H1 (cell line): ENCODE measurements at regions not wholly inside any gene's neighbourhood (a gene's known extent, or its start where the extent isn't known, plus 50 kb on each side); places are given as distances from the start of the nearest gene placed in this dataset.

Experiments used
- CTCF ChIA-PET: fragments of 300-600 bp; sonication (Branson Sonifier 250); formaldehyde crosslinking; loops from one replicate; lab custom pipeline; 2021; ENCODE audit not compliant: partially characterized antibody; lab: Charles Lee
- POLR2A ChIA-PET: fragments of 300-600 bp; sonication (Branson Sonifier 250); formaldehyde crosslinking; loops from one replicate; lab custom pipeline; 2021; ENCODE audit warnings: inconsistent platforms; ENCODE audit not compliant: partially characterized antibody; lab: Charles Lee
- DNase-seq, 2 experiments: peaks; one replicate each; pipeline versions ENCODE4 v3.0.0 to v3.0.0-alpha.2; 2010 to 2022; ENCODE audit warnings: low spot score in 2 of 2, low read depth in 1 of 2, mixed read lengths in 1 of 2
- FAIRE-seq: peaks from 2 replicates; lab custom pipeline; 2011; peaks lifted over from hg19 to GRCh38; lab: Jason Lieb, UNC
- H2AFZ ChIP-seq: 2 replicates; pipeline ENCODE4 v1.8.1; 2012; ENCODE audit warnings: low read length, inconsistent platforms
- H2AK5ac ChIP-seq: 2 replicates; pipeline ENCODE4 v1.6.1; 2013; ENCODE audit warnings: low read depth, low read length
- H2BK120ac ChIP-seq: replicated peaks from 2 replicates; pipeline ENCODE3; 2013; ENCODE audit warnings: low read depth, low read length, inconsistent platforms
- H2BK12ac ChIP-seq: 2 replicates; pipeline ENCODE4 v1.6.1; 2013; ENCODE audit warnings: low read depth, low read length
- H2BK15ac ChIP-seq: 2 replicates; pipeline ENCODE4 v1.6.1; 2013; ENCODE audit warnings: low read length
- H2BK20ac ChIP-seq: 2 replicates; pipeline ENCODE4 v1.6.1; 2013; ENCODE audit warnings: low read length
- H2BK5ac ChIP-seq: 2 replicates; pipeline ENCODE4 v1.6.1; 2013; ENCODE audit warnings: low read depth, low read length
- H3K14ac ChIP-seq: 2 replicates; pipeline ENCODE4 v1.6.1; 2013; ENCODE audit warnings: inconsistent platforms; ENCODE audit not compliant: insufficient read length
- H3K18ac ChIP-seq: 2 replicates; pipeline ENCODE4 v1.6.1; 2013; ENCODE audit warnings: low read length; ENCODE audit errors: extremely low read depth
- H3K23ac ChIP-seq: 2 replicates; pipeline ENCODE4 v1.6.1; 2013; ENCODE audit warnings: inconsistent platforms; ENCODE audit not compliant: insufficient read length
- H3K23me2 ChIP-seq: 2 replicates; pipeline ENCODE4 v1.6.1; 2013; ENCODE audit warnings: low read depth, low read length
- H3K27ac ChIP-seq: 2 replicates; pipeline ENCODE4 v1.6.1; 2011; ENCODE audit warnings: low read depth, low read length, inconsistent platforms
- H3K27me3 ChIP-seq, 4 experiments: replicated peaks in 1 of 4; 1 replicate in 1 of 4; 2 replicates in 3 of 4; pipeline versions ENCODE4 v1.6.1 to v1.8.1; 2011 to 2013; ENCODE audit warnings: low read length in 3 of 4, mild to moderate bottlenecking in 3 of 4, inconsistent platforms in 2 of 4, mixed read lengths in 2 of 4, moderate library complexity in 1 of 4; ENCODE audit not compliant: control insufficient read depth in 3 of 4, insufficient read depth in 3 of 4; ENCODE audit errors: extremely low read depth in 1 of 4
- H3K36me3 ChIP-seq, 4 experiments: 2 replicates each; pipeline versions ENCODE4 v1.6.1 to v1.8.1; 2011 to 2013; ENCODE audit warnings: mild to moderate bottlenecking in 4 of 4, low read length in 3 of 4, moderate library complexity in 2 of 4, control low read depth in 1 of 4, inconsistent platforms in 1 of 4; ENCODE audit not compliant: insufficient read depth in 4 of 4, control insufficient read depth in 2 of 4
- H3K4ac ChIP-seq: replicated peaks from 2 replicates; pipeline ENCODE3; 2013; ENCODE audit warnings: low read length, low read depth, mixed read lengths, inconsistent platforms; ENCODE audit not compliant: insufficient read length
- H3K4me1 ChIP-seq, 4 experiments: replicated peaks in 1 of 4; 1 replicate in 1 of 4; 2 replicates in 3 of 4; pipeline versions ENCODE4 v1.6.1 to v1.8.1; 2011 to 2013; ENCODE audit warnings: low read length in 3 of 4, inconsistent platforms in 2 of 4, mixed read lengths in 1 of 4; ENCODE audit not compliant: insufficient read depth in 4 of 4, control insufficient read depth in 3 of 4
- H3K4me2 ChIP-seq, 2 experiments: 2 replicates each; pipeline versions ENCODE4 v1.6.1 to v1.8.1; 2011 to 2013; ENCODE audit warnings: low read depth in 2 of 2, low read length in 2 of 2, control low read depth in 1 of 2, inconsistent platforms in 1 of 2, mild to moderate bottlenecking in 1 of 2; ENCODE audit not compliant: insufficient read depth in 1 of 2
- H3K4me3 ChIP-seq, 4 experiments: fragments of 200-600, 300-600 bp in 1 of 4; sonication (generic), shearing (Covaris generic), sonication (Bioruptor Twin) in 1 of 4; 2 replicates each; pipeline versions ENCODE4 v1.5.1 to v1.8.1; 2011 to 2016; ENCODE audit warnings: low read length in 4 of 4, low read depth in 3 of 4, control low read depth in 2 of 4, inconsistent platforms in 2 of 4, mild to moderate bottlenecking in 2 of 4, mixed read lengths in 1 of 4, moderate library complexity in 1 of 4; ENCODE audit not compliant: insufficient read depth in 2 of 4; ENCODE audit errors: extremely low read depth in 1 of 4
- H3K56ac ChIP-seq: replicated peaks from 2 replicates; pipeline ENCODE3; 2013; ENCODE audit warnings: low read depth, mild to moderate bottlenecking, mixed read lengths, low read length, inconsistent platforms; ENCODE audit not compliant: insufficient read length
- H3K79me1 ChIP-seq: 2 replicates; pipeline ENCODE4 v1.6.1; 2013; ENCODE audit warnings: low read depth, low read length, control low read depth
- H3K79me2 ChIP-seq, 2 experiments: 2 replicates each; pipeline versions ENCODE4 v1.6.1 to v1.8.1; 2012 to 2013; ENCODE audit warnings: low read length in 2 of 2, mild to moderate bottlenecking in 2 of 2, inconsistent platforms in 1 of 2; ENCODE audit not compliant: insufficient read depth in 2 of 2, control insufficient read depth in 1 of 2
- H3K9ac ChIP-seq, 4 experiments: replicated peaks in 1 of 4; 1 replicate in 1 of 4; 2 replicates in 3 of 4; pipeline versions ENCODE4 v1.6.1 to v1.8.1; 2011 to 2013; ENCODE audit warnings: low read depth in 3 of 4, low read length in 3 of 4, control low read depth in 2 of 4, mild to moderate bottlenecking in 2 of 4, moderate library complexity in 2 of 4, inconsistent platforms in 1 of 4; ENCODE audit errors: extremely low read depth in 1 of 4
- H3K9me3 ChIP-seq, 2 experiments: 2 replicates each; pipeline versions ENCODE4 v1.6.1 to v1.8.1; 2012 to 2013; ENCODE audit warnings: mild to moderate bottlenecking in 2 of 2, moderate library complexity in 2 of 2, control low read depth in 1 of 2, inconsistent platforms in 1 of 2, low read depth in 1 of 2, low read length in 1 of 2, mixed read lengths in 1 of 2; ENCODE audit not compliant: insufficient read depth in 2 of 2
- H4K20me1 ChIP-seq, 2 experiments: replicated peaks in 1 of 2; 2 replicates each; pipeline versions ENCODE3 to v1.8.1; 2011 to 2013; ENCODE audit warnings: inconsistent platforms in 2 of 2, low read length in 2 of 2, mild to moderate bottlenecking in 1 of 2; ENCODE audit not compliant: insufficient read depth in 2 of 2, control insufficient read depth in 1 of 2
- H4K5ac ChIP-seq: 2 replicates; pipeline ENCODE4 v1.6.1; 2013; ENCODE audit warnings: low read length, low read depth, mixed read lengths, inconsistent platforms; ENCODE audit not compliant: insufficient read length
- H4K8ac ChIP-seq: 2 replicates; pipeline ENCODE4 v1.8.0; 2013; ENCODE audit warnings: mild to moderate bottlenecking, moderate library complexity, low read length, inconsistent platforms; ENCODE audit not compliant: insufficient read depth; ENCODE audit errors: extremely low read depth
- H4K91ac ChIP-seq: replicated peaks from 2 replicates; pipeline ENCODE3; 2013; ENCODE audit warnings: low read length, mixed read lengths, inconsistent platforms; ENCODE audit not compliant: insufficient read length
- BCL11A ChIP-seq, 2 experiments: IDR thresholded peaks; one replicate each; pipeline ENCODE4 v1.6.1; 2011; ENCODE audit warnings: low read depth in 2 of 2, low read length in 2 of 2, mild to moderate bottlenecking in 2 of 2
- EZH2 ChIP-seq: fragments of 200-600 bp; sonication (generic); IDR thresholded peaks from 2 replicates; pipeline ENCODE4 v1.7.1; 2012; ENCODE audit warnings: low read depth, mild to moderate bottlenecking, moderate library complexity, low read length, inconsistent platforms; ENCODE audit not compliant: severe bottlenecking
- HDAC6 ChIP-seq: IDR thresholded peaks from one replicate; pipeline ENCODE4 v1.7.1; 2012; ENCODE audit warnings: low read depth, mild to moderate bottlenecking, inconsistent platforms, low read length, moderate library complexity
- POLR2A ChIP-seq, 2 experiments: IDR thresholded peaks; 1 replicate in 1 of 2; 2 replicates in 1 of 2; pipeline ENCODE4 v1.6.1; 2011; ENCODE audit warnings: low read depth in 2 of 2, low read length in 2 of 2, mild to moderate bottlenecking in 2 of 2; ENCODE audit errors: control extremely low read depth in 1 of 2
- TBP ChIP-seq: IDR thresholded peaks from 2 replicates; pipeline ENCODE4 v1.6.1; 2011; ENCODE audit warnings: low read depth, low read length, improper control_type of control experiment
- WGBS, 2 experiments: shearing (Covaris generic) in 1 of 2; methylation state at CpG; one replicate each; pipeline versions ENCODE4 v1.1.6 to v1.1.7; 2013 to 2015; ENCODE audit warnings: low lambda C conversion rate in 2 of 2, mixed read lengths in 2 of 2, inconsistent platforms in 1 of 2, low coverage in 1 of 2, missing lambda C conversion rate in 1 of 2; ENCODE audit not compliant: insufficient replicate concordance in 2 of 2, insufficient coverage in 1 of 2, insufficient read length in 1 of 2; ENCODE audit errors: extremely low coverage in 1 of 2, missing lambda C conversion rate in 1 of 2; 5-methylcytosine and 5-hydroxymethylcytosine counted together
- TF ChIP-seq, protein P1 (sequence below): IDR thresholded peaks from 2 replicates; pipeline ENCODE4 v1.6.1; 2012; ENCODE audit warnings: inconsistent platforms

- no peaks in the 10 kb centered on the region for H3K79me2 ChIP-seq
- H2AK5ac ChIP-seq = no peak overlapping the region
- H2BK15ac ChIP-seq = no peak overlapping the region
- H2BK12ac ChIP-seq = no peak overlapping the region
- no peak overlapping the region for H3K18ac ChIP-seq
- DNase-seq (no peak), FAIRE-seq (no peak)
- no peaks in the 10 kb centered on the region for H3K23me2 ChIP-seq
- no peak overlapping the region for H3K4ac ChIP-seq
- H3K27me3 ChIP-seq = no peaks in the 10 kb centered on the region
- WGBS, 2 experiments = 88% methylated on average over 3 of the region's 3 CpGs; no CpG with 5 or more reads in 1 of the 2 experiments
- H3K9ac ChIP-seq = no peak overlapping the region
- H2AFZ ChIP-seq = no peak overlapping the region
- H4K91ac ChIP-seq = no peak overlapping the region
- H3K36me3 ChIP-seq = no peaks in the 10 kb centered on the region
- no peak overlapping the region for H3K14ac ChIP-seq
- no peak overlapping the region for H3K56ac ChIP-seq
- H3K27ac ChIP-seq = no peak overlapping the region
- ChIA-PET CTCF (interaction anchor here (0.6 to 1.2 kb wide), 3 partner anchors 15 to 302 kb away, joined by 3 read pairs; no protein-coding TSS in a partner anchor), POLR2A (no interaction called here)
- H3K79me1 ChIP-seq = no peaks in the 10 kb centered on the region
- no peak for TF ChIP-seq POLR2A (IDR thresholded peaks at IDR 0.05; ENCODE audit: control extremely low read depth in 1 of 2, low read depth in 2 of 2, low read length in 2 of 2)
- no peak for TF ChIP-seq BCL11A (IDR thresholded peaks at IDR 0.05; ENCODE audit: low read depth in 2 of 2, low read length in 2 of 2)
- TF ChIP-seq, protein P1, sequence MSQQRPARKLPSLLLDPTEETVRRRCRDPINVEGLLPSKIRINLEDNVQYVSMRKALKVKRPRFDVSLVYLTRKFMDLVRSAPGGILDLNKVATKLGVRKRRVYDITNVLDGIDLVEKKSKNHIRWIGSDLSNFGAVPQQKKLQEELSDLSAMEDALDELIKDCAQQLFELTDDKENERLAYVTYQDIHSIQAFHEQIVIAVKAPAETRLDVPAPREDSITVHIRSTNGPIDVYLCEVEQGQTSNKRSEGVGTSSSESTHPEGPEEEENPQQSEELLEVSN = no peak
- no peak for TF ChIP-seq HDAC6
- no peak for TF ChIP-seq EZH2
- no peak for TF ChIP-seq TBP
- H3K9me3 ChIP-seq = no peaks in the 10 kb centered on the region
- no peak overlapping the region for H2BK5ac ChIP-seq
- no peak overlapping the region for H2BK20ac ChIP-seq
- no peaks in the 10 kb centered on the region for H4K20me1 ChIP-seq
- H4K8ac ChIP-seq = no peak overlapping the region
- no peak overlapping the region for H3K23ac ChIP-seq
- H3K4me2 ChIP-seq = no peak overlapping the region
- H2BK120ac ChIP-seq = no peak overlapping the region
- peaks cover 0 to under 1% (median under 1%) of the 10 kb centered on the region in 4 experiments; a peak in 1 of 7 replicates for H3K4me1 ChIP-seq
- H3K4me3 ChIP-seq = no peak overlapping the region
- H4K5ac ChIP-seq = no peak overlapping the region
These were observed 177.4 kb upstream of the GLRA1 start for GRCh38 chr5:152102057-152102456.
